Neural cell (in vitro differentiated cells): ENCODE measurements at regions not wholly inside any gene's neighbourhood (a gene's known extent, or its start where the extent isn't known, plus 50 kb on each side); places are given as distances from the start of the nearest gene placed in this dataset.

Experiments used
- CTCF ChIP-seq: fragments of 450-650 bp; IDR thresholded peaks from 2 replicates; pipeline ENCODE4 v1.5.1; 2014; ENCODE audit warnings: antibody characterized with exemption, mild to moderate bottlenecking, moderate library complexity; ENCODE audit not compliant: poor library complexity, severe bottlenecking
- EZH2 ChIP-seq: fragments of 200-600, 300-800 bp; shearing (Covaris generic), sonication (generic); IDR thresholded peaks from 2 replicates; pipeline ENCODE4 v1.6.1; 2014; ENCODE audit warnings: antibody characterized with exemption, low read length, borderline replicate concordance, mild to moderate bottlenecking; ENCODE audit not compliant: insufficient read depth, poor library complexity, severe bottlenecking
- POLR2AphosphoS5 ChIP-seq: IDR thresholded peaks from 2 replicates; pipeline ENCODE4 v1.6.1; 2012
- RAD21 ChIP-seq: fragments of 450-650 bp; conservative IDR thresholded peaks from 2 replicates; pipeline ENCODE4 v1.6.1; 2014; ENCODE audit warnings: antibody characterized with exemption, mild to moderate bottlenecking, moderate library complexity
- TAF1 ChIP-seq: IDR thresholded peaks from 2 replicates; pipeline ENCODE4 v1.6.1; 2012; ENCODE audit warnings: low read depth

- TF ChIP-seq CTCF = no peak
- TF ChIP-seq RAD21 = no peak
- no peak for TF ChIP-seq TAF1
- TF ChIP-seq EZH2 = no peak
- no peak for TF ChIP-seq POLR2AphosphoS5
Measured at GRCh38 chr2:129866391-129866790, 113.1 kb upstream of the RAB6C start.
